Coronary artery (tissue), 2 donors: ENCODE measurements at regions not wholly inside any gene's neighbourhood (a gene's known extent, or its start where the extent isn't known, plus 50 kb on each side); places are given as distances from the start of the nearest gene placed in this dataset.
"Not testable (repeated sequence)": the region's sequence is repeated elsewhere in the genome, so short reads cannot be mapped to it uniquely, and the experiment has no call there.

Experiments
- DNase-seq: peaks from one replicate; pipeline ENCODE4 v3.0.0-alpha.2; 2017; ENCODE audit warnings: low spot score
- H3K27ac ChIP-seq, 2 donors: fragments of 200-600 bp; sonication (generic); one replicate each; pipeline ENCODE4 v1.5.1; 2016 to 2019
- H3K4me3 ChIP-seq: fragments of 200-600 bp; sonication (generic); 2 replicates; pipeline ENCODE4 v1.5.1; 2016; ENCODE audit warnings: mild to moderate bottlenecking, moderate library complexity
- TF ChIP-seq, protein P1 (sequence below): fragments of 200-600 bp; sonication (generic); IDR thresholded peaks from one replicate; pipeline ENCODE4 v1.5.1; 2019; ENCODE audit warnings: antibody characterized with exemption

DNA sequence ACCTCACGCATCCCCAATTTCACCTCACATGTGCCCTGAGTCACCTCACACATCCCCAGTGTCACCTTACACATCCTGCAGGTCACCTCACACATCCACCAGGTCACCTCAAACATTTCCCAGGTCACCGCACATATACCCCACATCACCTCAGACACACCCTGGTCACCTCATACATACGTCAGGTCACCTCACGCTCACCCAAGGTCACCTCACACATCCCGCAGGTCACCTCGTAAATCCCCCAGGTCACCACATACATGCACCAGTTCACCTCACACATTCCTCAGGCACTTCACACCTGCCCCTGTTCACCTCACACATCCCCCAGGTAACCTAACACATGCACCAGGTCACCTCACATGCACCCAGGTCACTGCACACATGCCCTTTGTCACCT is 864.0 kb downstream of the TMEM121 start:
- DNase-seq, result no peak
- Histone ChIP-seq H3K4me3 (no peak overlapping the region), H3K27ac (no peak overlapping the region)
- TF ChIP-seq, protein P1, sequence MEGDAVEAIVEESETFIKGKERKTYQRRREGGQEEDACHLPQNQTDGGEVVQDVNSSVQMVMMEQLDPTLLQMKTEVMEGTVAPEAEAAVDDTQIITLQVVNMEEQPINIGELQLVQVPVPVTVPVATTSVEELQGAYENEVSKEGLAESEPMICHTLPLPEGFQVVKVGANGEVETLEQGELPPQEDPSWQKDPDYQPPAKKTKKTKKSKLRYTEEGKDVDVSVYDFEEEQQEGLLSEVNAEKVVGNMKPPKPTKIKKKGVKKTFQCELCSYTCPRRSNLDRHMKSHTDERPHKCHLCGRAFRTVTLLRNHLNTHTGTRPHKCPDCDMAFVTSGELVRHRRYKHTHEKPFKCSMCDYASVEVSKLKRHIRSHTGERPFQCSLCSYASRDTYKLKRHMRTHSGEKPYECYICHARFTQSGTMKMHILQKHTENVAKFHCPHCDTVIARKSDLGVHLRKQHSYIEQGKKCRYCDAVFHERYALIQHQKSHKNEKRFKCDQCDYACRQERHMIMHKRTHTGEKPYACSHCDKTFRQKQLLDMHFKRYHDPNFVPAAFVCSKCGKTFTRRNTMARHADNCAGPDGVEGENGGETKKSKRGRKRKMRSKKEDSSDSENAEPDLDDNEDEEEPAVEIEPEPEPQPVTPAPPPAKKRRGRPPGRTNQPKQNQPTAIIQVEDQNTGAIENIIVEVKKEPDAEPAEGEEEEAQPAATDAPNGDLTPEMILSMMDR, result no peak

- TF ChIP-seq, protein P1, result no peak
- no peak overlapping the region for H3K4me3 ChIP-seq
- H3K27ac ChIP-seq, result no peak overlapping the region
- no peak for DNase-seq
These were observed 864.6 kb downstream of the TMEM121 start for GRCh38 chr14:106390947-106391346.

DNA sequence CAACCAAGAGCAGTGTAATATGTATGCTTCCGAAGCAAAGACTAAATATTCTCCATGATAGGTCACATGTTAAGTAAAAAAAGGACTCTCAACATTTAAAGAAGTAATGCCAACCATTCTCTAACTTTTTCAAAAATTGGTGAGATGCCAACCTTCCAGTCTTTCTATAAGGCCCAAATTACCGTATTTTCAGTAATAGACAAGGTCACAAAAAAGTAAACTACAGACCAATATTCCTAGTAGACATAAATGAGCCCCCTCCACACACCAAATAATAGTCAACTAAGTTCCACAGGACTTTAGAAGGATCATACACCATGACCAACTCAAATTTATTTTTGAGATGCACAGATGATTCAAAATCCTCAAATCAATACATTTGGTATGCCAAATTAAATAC is 867.4 kb downstream of the TMEM121 start:
- TF ChIP-seq, protein P1, result no peak
- DNase-seq, result no peak
- Histone ChIP-seq H3K27ac (no peak overlapping the region), H3K4me3 (no peak overlapping the region)

DNA sequence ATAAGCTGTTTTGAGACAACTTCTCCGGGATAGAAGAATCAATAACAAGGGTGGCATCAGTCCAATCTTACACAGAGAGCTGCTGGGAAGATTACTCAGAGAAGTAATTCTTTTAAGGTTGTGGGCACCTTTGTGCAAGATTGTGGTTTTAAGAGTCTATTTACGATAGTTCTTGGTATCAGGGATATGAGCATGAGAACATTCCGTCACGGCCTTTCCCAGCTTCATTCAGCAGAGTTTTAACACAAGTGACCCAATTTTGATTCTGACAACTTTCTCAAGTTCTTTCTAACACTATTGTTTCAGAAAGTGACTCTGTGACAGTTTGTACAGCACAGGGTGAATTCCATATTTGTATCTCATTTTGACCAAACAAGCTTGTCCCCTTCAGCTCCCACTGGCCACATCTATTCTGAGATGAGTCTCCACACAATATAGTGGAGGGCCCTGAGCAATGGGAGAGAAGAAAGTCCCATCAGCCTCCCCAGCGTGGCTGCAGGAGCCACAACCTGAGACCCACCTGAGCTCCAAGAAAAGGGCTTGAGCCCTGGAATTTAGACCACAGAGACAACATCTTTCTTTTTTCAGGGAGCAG is 869.2 kb downstream of the TMEM121 start:
- DNase-seq, result no peak
- no peak overlapping the region for H3K27ac ChIP-seq
- H3K4me3 ChIP-seq, result no peak overlapping the region
- TF ChIP-seq, protein P1, result no peak

DNA sequence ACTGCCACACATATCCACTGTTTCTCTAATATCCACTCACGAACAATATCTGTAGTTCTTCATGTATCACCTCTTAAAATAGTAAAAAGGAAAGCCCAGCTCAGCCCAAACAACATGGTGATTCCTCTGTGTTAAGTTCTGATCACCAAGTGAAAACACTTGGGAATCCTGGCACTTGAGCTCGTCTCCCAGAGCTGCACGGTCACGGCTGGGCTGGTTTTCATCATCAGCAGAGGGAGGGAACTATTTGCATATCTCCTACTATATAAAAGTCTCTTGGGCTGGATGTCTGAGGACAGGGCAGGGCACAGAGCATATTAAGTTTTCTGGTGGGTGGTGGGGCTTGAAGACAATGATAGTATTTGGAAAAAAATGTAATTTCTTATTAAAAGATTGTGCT is 870.6 kb downstream of the TMEM121 start:
- DNase-seq, result no peak
- Histone ChIP-seq H3K4me3 (no peak overlapping the region), H3K27ac (no peak overlapping the region)
- TF ChIP-seq, protein P1, result no peak

GRCh38 chr14:106398931-106399331 is 872.5 kb downstream of the TMEM121 start:
- not testable (repeated sequence) for H3K4me3 ChIP-seq

GRCh38 chr14:106401316-106401715 is 874.9 kb downstream of the TMEM121 start:
- DNase-seq, result not testable (repeated sequence)

More at GRCh38 chr14:106398931-106399331, 872.5 kb downstream of the TMEM121 start:
- not testable (repeated sequence) for DNase-seq, H3K27ac ChIP-seq

DNA sequence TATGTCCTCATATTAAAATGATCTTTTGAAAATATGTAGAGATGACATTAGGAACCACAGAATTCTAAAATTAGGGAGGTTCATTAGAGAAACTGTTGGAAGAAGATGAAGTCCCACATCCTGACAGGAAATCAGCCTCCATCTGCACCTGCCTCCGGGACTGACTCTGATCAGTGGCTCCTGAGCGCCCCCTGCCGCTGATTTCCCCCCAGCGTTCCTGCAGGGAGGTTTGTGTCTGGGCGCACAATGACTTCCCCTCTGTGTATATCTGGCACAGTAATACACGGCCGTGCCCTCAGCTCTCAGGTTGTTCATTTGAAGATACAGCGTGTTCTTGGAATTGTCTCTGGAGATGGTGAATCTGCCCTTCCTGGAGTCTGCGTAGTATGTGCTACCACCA is 883.8 kb downstream of the TMEM121 start:
- not testable (repeated sequence) for H3K27ac ChIP-seq, DNase-seq, H3K4me3 ChIP-seq

More at GRCh38 chr14:106401316-106401715, 874.9 kb downstream of the TMEM121 start:
- not testable (repeated sequence) for H3K27ac ChIP-seq, H3K4me3 ChIP-seq

GRCh38 chr14:106414464-106414863 is 888.1 kb downstream of the TMEM121 start:
- TF ChIP-seq, protein P1, result no peak
- Histone ChIP-seq H3K4me3 (no peak overlapping the region), H3K27ac (no peak overlapping the region)
- DNase-seq, result no peak
